WI38 (cell line): ENCODE measurements at regions not wholly inside any gene's neighbourhood (a gene's known extent, or its start where the extent isn't known, plus 50 kb on each side); places are given as distances from the start of the nearest gene placed in this dataset.
"Not testable (repeated sequence)": the region's sequence is repeated elsewhere in the genome, so short reads cannot be mapped to it uniquely, and the experiment has no call there.

Experiments
- H3K4me3 ChIP-seq: 2 replicates; pipeline ENCODE4 v1.5.1; 2011; ENCODE audit warnings: low read depth, mild to moderate bottlenecking, control low read depth, low read length
- CTCF ChIP-seq: IDR thresholded peaks from 2 replicates; pipeline ENCODE4 v1.5.1; 2012; ENCODE audit warnings: low read depth, mild to moderate bottlenecking, control low read depth, low read length

DNA sequence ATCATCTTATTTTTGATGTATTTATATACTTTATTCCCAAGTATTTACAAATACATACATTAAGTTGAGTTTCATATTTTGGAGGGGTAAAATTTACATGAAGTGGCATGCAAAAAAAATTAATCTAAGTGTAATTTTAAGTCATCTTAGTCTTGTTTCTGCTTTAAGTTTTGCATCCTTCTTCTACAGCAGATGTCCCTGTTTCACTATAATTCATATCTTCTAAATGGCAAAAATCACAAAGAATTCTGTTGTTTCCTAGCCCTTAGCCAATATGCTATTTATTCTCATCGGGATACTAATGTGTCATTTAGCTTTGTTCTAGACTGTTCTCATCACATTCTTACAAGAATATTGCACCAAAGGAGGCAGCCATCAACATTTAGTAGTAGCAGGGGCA, 831.9 kb downstream of the GBE1 start:
- no peak for TF ChIP-seq CTCF
- no peak overlapping the region for H3K4me3 ChIP-seq

DNA sequence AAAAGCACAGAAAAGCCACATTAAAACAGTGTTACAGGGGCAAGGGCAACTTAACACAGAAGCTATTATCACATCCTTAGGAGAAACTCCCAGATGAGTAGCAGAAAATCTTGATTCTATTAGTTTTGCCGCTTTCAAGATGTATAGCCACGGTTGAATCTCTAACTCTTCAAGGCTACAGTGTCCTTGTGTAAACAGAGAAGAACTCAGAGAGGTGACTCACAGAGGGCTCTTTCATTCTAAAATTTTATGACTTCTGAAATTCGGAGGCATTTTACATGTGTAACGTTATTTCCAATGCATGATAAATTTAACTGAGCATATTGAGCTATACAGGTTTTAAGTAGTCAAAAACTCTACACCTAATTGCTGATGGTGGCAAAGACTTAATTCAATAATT, 846.6 kb downstream of the GBE1 start:
- no peak overlapping the region for H3K4me3 ChIP-seq
- TF ChIP-seq CTCF, result no peak

DNA sequence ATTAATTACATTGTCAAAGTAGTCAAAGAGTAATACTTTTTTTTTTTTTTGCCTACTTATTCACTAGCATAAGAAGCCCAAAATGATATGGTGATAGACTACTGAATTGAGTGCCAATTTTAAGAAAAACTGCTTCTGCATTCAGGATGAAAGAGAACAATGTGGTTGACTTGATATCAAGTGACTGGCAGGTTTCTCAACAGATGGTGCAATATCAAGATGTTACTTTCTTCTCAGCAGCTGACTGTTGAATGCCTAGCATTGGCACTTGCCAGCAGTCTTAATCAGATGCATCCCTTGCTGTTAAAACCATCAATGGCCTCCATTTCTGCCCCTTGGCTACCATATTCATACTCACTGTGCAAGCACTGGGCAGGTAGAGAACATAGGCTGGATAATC, 863.2 kb downstream of the GBE1 start:
- H3K4me3 ChIP-seq, result no peak overlapping the region
- no peak for TF ChIP-seq CTCF

DNA sequence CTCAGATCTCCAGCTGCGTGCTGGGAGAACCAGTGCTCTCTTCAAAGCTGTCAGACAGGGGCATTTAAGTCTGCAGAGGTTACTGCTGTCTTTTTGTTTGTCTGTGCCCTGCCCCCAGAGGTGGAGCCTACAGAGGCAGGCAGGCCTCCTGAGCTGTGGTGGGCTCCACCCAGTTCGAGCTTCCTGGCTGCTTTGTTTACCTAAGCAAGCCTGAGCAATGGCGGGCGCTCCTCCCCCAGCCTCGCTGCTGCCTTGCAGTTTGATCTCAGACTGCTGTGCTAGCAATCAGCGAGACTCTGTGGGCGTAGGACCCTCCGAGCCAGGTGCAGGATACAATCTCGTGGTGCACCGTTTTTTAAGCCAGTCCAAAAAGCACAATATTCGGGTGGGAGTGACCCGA, 864.4 kb downstream of the GBE1 start:
- not testable (repeated sequence) for H3K4me3 ChIP-seq

DNA sequence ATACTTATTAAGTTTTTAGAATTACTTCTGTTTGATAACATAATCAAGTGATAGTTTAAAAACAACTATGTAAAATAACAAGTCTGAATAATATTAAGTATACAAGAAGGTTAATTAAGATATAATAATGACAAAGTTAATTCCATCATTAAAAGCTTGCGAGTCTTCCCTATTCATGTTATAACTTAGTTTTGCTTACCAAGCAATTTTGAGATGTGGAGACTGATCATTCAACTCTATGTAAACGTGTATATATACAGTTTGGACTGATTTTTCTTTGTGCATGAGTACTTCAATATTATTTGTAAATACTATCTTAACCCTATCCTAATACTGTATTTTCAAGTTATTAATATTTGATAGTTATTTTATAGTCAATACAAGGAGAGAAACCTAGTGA, 870.9 kb downstream of the GBE1 start:
- no peak overlapping the region for H3K4me3 ChIP-seq
- TF ChIP-seq CTCF, result no peak

GRCh38 chr3:80889535-80889934, 871.9 kb downstream of the GBE1 start:
- TF ChIP-seq CTCF, result no peak
- no peak overlapping the region for H3K4me3 ChIP-seq

- no peak for TF ChIP-seq CTCF
- H3K4me3 ChIP-seq, result no peak overlapping the region
These were observed 890.9 kb downstream of the GBE1 start for GRCh38 chr3:80870476-80871041.

DNA sequence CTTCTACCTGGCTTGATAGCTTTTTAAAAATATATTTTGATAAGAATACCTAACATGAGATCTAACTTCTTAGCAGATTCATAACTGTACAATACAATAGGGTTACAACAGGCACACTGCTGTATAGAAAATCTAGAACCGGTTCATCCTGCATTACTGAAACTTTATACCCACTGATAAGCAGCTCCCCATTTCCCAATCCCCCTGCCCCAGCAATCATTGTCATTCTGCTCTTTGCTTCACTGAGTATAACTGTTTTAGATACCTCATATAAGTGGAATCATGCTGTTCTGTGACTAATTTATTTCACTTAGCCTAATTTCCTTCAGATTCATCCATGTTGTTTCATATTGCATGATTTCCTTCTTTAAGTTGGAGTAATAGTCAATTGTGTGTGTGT, 906.0 kb downstream of the GBE1 start:
- no peak for TF ChIP-seq CTCF

More for the DNA sequence above, 906.0 kb downstream of the GBE1 start:
- no peak overlapping the region for H3K4me3 ChIP-seq
